CD4-positive, alpha-beta T cell treated with Interferon alpha-2 for 1 hour (primary cell): ENCODE measurements at regions not wholly inside any gene's neighbourhood (a gene's known extent, or its start where the extent isn't known, plus 50 kb on each side); places are given as distances from the start of the nearest gene placed in this dataset.

Source experiments
- DNase-seq, 2 donors: peaks; one replicate each; pipeline ENCODE4 v3.0.0-alpha.2; 2020 to 2022

GRCh38 chr2:34123996-34124785 lies 525.1 kb upstream of the FAM98A start:
- no peak for DNase-seq

GRCh38 chr2:34121076-34121475 lies 522.0 kb upstream of the FAM98A start:
- DNase-seq = no peak

- DNase-seq = no peak
These were observed 516.0 kb upstream of the FAM98A start for GRCh38 chr2:34115076-34115475.

GRCh38 chr2:34112161-34112560 lies 513.1 kb upstream of the FAM98A start:
- no peak for DNase-seq

- no peak for DNase-seq
These were observed 511.3 kb upstream of the FAM98A start for GRCh38 chr2:34110392-34110791.

GRCh38 chr2:34107811-34108210 lies 508.7 kb upstream of the FAM98A start:
- DNase-seq = no peak

GRCh38 chr2:34105006-34105767 lies 506.1 kb upstream of the FAM98A start:
- DNase-seq = no peak

GRCh38 chr2:34104601-34105000 lies 505.5 kb upstream of the FAM98A start:
- DNase-seq = no peak

- no peak for DNase-seq
These were observed 504.3 kb upstream of the FAM98A start for GRCh38 chr2:34103437-34103836.

GRCh38 chr2:34102339-34102738 lies 503.2 kb upstream of the FAM98A start:
- no peak for DNase-seq

GRCh38 chr2:34099377-34099776 lies 500.3 kb upstream of the FAM98A start:
- DNase-seq = no peak

- no peak for DNase-seq
These were observed 499.2 kb upstream of the FAM98A start for GRCh38 chr2:34098256-34098655.

GRCh38 chr2:34096562-34097171 lies 497.6 kb upstream of the FAM98A start:
- DNase-seq = peak; percentile 2 to 41

GRCh38 chr2:34093790-34094189 lies 494.7 kb upstream of the FAM98A start:
- DNase-seq = no peak

GRCh38 chr2:34070196-34070595 lies 471.1 kb upstream of the FAM98A start:
- no peak for DNase-seq

GRCh38 chr2:34069604-34070003 lies 470.5 kb upstream of the FAM98A start:
- DNase-seq = no peak

- no peak for DNase-seq
These were observed 451.3 kb upstream of the FAM98A start for GRCh38 chr2:34050413-34050812.

- no peak for DNase-seq
These were observed 446.1 kb upstream of the FAM98A start for GRCh38 chr2:34045101-34045655.

GRCh38 chr2:34037886-34038285 lies 438.8 kb upstream of the FAM98A start:
- no peak for DNase-seq

- DNase-seq = no peak
These were observed 438.1 kb upstream of the FAM98A start for GRCh38 chr2:34037157-34037556.

GRCh38 chr2:34031097-34031496 lies 432.0 kb upstream of the FAM98A start:
- no peak for DNase-seq

- no peak for DNase-seq
These were observed 431.2 kb upstream of the FAM98A start for GRCh38 chr2:34030273-34030672.

- no peak for DNase-seq
These were observed 430.0 kb upstream of the FAM98A start for GRCh38 chr2:34029073-34029472.

- no peak for DNase-seq
These were observed 426.1 kb upstream of the FAM98A start for GRCh38 chr2:34025196-34025595.
